ENCODE measurements at regions not wholly inside any gene's neighbourhood (a gene's known extent, or its start where the extent isn't known, plus 50 kb on each side); places are given as distances from the start of the nearest gene placed in this dataset.

DNA sequence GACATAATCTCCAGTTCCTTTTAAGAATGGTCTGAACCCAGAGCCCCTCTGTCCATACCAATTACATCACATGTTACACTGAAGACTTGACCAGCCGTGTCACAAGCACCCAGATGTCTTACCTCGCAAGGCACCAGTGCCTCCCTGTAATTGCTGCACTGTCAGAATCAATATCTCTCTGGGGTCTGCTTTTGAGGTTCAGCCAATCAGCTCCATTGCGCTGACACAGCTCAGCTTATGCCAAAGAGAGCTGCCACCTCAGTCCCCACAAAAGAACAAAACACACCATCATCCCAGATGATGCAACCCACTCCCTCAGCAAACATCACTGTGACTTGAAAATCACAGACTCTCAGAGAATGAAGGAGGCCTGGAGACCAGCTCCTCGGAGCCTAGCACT is 82.5 kb upstream of the SORBS2 start:
- DNase-seq = no peak

DNA sequence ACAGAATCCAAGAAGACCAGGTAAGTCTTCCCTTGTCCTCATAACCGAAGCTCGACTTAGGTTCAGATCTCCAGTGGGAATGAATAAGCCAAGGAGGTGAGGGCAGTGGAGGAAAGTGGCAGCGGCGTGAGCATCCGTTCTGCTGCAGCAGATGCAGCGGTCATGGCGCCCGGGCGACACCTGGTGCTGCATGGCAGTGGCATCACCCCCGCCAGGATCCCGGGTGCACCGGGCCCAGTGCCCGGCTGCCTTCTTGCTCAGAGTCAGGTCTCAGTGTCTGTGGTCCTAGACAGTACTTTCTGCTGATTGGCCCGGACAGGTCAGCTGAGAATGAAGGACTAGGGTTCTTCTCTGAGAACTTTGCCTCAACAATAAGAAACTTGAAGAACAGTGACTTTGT is 83.4 kb upstream of the SORBS2 start:
- DNase-seq = no peak

DNA sequence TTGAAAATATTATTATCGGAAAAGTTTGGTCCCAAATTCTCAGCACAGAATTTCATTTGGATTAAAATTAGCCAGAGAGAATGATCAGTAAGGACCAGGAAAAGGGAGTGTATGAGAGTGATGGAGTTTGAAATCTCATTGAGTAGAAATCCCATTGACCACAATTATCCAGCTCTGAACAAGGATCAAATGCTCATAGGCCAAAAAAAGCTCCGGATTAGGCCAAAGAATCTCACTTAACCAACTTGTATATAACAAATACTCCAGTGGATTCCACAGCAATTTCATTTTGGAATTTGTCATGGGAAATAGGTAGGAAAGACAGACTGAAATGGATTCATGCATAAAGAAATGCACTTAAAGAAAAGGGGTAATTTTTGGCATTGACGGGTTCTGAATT is 83.9 kb upstream of the SORBS2 start:
- no peak for DNase-seq

- no peak for DNase-seq
Observed at GRCh38 chr4:185896817-185897488, 85.0 kb upstream of the SORBS2 start.

GRCh38 chr4:185898413-185898812 is 86.4 kb upstream of the SORBS2 start:
- no peak for DNase-seq

- DNase-seq = no peak
Observed at GRCh38 chr4:185899833-185900232, 87.8 kb upstream of the SORBS2 start.

DNA sequence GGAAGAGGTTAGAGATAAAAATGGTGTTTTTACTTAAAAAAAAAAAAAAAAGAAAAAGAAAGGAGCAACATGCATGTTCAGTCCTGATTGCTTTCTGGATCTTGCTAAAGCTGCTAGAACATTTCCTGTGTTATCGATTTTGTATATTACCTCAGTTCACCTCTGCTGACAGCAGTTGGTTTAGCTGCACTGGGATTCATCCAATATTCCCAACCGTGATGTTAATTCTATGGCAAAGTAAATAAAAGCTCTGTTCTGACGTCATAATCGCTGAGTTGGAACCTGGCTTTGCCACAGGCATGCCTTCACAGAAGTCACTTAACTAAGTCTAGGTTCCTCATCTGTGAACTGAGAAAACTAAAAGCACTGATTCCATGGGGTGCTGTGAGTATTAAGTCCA is 90.7 kb upstream of the SORBS2 start:
- no peak for DNase-seq

- DNase-seq = no peak
Observed at GRCh38 chr4:185903205-185903604, 91.2 kb upstream of the SORBS2 start.

- DNase-seq = no peak
Observed at GRCh38 chr4:185904381-185904780, 92.4 kb upstream of the SORBS2 start.

GRCh38 chr4:185909972-185910371 is 98.0 kb upstream of the SORBS2 start:
- no peak for DNase-seq

DNA sequence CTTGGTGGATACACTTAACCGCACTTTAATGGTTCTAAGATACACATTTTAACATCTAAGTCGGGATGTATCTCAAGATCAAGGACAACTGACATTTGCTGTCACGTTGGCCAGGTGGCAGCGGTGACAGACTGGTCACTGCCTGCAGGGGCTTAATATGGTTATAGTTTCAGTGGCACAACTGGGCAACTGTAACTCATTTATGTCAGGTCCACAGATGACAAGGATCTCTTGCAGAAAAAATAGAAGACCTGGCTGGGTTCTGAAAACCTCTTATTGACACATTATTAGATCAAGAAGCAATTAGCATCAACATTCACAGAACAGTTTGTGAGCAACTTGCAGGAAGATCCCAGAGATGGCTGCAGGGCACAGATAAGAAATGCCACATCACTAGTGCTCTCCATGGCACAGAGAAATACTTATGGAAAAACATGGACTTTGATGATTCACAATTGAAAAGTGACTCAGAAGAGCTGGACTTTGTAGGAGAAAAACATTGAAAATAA is 99.6 kb upstream of the SORBS2 start:
- DNase-seq = no peak

DNA sequence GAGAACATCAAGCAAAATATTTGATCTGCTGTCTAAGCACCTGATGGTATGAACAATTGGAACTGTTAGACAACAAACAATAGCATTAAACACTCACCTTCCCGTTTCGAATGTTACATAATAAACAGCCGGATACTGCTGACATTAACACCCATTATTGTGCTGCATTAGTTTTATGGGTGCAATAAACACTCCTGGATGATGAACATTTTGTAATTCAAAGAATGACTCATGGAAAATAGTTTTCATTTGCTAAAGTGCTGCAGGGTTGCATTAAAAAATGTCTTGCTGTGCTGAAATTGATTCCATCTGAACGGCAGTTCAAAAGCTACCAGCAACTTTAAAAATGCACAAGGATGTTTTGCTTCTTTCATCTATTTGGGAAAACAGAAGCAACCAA is 100.8 kb upstream of the SORBS2 start:
- DNase-seq = no peak

DNA sequence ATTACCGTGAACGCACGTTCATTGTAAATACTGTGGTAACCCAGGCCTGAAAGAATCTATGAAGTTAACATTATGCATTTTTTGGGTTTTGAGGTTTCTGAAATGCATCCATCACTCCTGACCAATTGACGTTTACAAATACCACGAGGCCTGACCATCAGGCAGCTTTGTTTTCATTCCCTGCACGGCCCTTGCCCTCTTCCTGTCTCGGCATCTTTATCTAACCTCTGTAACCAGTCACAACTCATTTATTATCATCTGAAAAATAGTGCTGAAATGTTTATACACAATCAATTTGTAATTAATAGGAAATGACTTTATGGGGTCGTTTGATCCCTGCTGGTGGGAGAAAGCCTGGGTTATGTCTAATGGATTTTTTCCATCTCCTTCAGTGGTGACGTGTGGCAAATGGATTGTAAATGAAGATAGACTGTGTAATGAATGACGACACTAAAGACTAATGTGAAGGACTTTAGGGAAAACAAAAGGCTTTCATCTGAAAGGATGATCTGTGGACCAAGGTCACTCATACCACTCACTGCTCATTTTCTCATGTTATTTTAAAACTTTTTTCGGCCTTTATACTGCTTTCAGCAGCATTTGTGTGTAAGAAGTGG is 102.7 kb upstream of the SORBS2 start:
- DNase-seq = no peak

GRCh38 chr4:185915271-185915670 is 103.3 kb upstream of the SORBS2 start:
- DNase-seq = no peak

DNA sequence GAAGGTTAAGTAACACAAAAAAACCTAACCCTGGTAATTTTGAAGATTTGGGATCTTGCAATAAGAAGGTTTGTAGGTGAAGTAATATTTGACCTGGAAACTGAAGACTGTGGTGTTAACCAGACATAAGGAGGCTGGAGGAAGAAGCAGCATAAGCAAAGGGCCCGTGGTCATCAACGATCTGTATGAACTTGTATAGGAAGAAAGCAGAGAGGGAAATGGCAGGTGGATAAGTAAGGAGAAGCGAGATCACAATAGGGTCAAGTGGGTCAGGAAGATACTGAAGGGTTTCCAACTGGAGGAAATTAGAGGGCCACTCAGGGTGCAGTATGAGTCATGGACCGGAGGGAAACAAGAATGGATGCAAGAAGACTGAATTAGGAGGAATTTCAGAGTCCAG is 103.8 kb upstream of the SORBS2 start:
- DNase-seq = no peak

DNA sequence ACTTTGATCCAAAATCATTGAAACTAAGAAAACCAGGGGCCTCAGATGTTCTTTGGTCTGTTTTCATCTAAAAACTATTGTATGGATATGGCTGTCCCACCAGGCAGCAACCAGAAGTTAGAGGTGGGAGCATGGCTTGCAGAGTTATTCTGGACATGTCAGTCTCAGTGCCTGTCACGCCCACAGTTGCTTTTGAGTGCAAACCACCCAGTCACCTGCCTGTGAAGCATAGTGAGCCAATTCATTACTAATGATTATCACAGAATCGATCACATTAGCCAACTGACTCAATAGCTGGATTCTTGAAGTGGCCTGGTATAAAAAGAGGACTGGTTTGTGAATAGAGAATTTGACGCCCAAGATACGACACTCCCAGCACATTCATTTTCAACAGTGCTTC is 104.2 kb upstream of the SORBS2 start:
- DNase-seq = no peak

DNA sequence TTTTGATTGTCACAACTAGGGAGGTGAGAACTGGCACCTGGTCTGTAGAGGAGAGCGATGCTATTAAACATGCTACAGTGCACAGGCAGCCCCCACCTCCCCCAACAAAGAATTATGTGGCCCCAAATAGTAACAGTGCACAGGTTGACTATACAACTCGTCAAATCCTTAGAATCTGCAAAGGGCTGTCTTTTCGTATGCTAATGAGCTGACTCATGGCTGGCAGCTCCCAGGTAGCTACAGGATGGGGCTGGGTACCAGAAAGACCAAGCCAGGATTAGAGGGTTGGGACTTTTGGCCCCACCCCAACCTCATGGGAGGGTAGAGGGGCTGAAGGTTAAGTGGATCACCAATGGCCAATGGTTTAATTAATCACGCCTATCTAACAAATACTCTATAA is 104.7 kb upstream of the SORBS2 start:
- no peak for DNase-seq

- no peak for DNase-seq
Observed at GRCh38 chr4:185919107-185919506, 107.1 kb upstream of the SORBS2 start.

- no peak for DNase-seq
Observed at GRCh38 chr4:185920171-185920570, 108.2 kb upstream of the SORBS2 start.

DNA sequence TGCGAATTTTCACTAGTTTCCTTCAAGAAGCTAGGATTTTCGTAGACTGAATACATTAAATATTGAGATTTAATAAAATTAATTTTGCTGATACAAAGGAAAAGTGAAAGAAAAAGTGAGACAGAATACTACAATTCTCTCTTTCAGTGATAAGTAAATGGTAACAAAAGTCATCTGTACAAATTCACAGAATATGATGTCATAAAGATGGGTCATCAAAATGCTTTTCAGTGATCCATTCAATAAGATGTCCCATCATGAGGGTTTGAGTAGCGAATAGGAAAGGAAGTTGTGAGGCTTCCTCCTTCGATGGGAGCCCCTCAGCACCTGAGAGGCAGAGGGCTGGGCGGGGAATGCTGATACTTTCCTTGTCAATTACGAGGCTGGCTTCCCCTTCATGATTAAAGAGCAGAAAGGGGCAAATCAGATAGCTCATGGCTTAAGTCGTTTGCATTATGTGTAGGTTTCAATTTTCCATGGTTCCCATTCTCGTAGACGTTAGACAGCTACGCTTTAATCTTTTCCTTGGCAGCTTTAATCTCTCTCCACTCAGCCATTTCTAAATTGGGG is 108.8 kb upstream of the SORBS2 start:
- DNase-seq = peak in 1 of 2 experiments; percentile 63

DNA sequence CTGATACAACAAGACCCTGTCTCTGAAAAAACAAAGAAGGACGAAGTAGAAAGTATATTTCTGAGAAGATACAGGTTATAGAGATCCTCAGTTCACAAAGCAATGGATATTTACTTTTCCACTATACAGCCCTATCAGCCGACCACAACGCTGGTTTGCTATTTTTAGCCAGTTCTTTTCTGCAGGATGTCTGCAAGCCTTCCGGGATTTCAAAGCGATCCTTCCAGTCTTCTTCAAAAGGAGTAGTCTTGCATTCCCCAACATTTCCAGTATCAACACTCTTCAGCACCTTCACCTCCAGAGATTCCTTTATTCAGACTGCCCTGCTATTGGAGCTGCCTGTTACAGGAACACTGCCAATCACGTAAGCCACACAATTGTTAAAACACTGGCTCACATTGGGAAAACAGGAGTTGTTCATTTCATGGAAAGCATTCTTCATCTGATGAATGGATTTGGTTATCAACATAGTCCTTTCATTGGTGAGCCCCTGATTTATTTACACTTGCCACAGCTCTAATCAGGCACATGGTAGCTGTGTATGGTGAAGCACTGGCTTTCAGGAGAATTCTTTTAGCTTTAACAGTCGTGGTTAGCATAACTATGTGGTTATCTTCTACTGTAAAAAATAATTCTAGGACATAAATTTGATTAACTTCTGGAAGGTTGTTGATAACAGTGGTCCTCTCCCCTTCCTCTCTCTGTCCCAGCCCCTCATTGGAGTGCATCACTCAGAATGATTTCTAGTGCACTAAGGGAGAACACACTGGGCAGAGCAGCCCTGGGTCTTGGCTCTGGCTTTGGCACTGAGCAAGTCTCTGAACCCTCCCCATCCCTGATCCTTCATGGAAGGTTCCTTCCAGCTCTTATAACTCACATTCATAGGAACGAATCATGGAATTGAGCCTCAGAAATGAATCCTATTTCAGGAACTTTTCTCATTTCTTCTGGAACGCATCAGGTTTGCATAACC is 109.9 kb upstream of the SORBS2 start:
- no peak for DNase-seq

DNA sequence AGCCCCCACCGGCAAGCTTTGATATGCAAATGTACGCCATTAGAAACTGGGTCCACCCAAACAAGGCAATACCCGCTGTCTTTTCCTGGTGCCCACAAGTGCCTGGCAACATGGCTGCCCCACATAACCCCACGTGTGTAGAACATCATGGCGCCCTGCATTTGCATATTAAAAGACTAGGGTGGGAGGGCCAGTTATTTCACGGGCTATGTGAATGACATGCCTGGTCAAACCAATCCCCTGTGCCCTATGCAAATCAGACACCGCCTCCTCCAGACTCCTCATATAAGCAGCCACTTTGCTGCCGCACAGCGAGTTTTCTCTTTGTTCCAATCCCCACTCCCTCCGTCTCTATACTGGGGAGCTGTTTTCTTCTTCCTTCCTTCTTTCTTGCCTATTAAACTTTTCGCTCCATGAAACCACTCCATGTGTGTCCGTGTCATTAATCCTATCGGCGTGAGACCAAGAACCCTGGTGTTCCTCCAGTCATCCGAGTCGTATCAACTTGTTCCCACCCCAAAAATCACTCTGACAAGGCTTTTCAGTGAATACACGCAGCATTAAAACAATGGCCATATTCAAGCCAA is 112.6 kb upstream of the SORBS2 start:
- no peak for DNase-seq

DNA sequence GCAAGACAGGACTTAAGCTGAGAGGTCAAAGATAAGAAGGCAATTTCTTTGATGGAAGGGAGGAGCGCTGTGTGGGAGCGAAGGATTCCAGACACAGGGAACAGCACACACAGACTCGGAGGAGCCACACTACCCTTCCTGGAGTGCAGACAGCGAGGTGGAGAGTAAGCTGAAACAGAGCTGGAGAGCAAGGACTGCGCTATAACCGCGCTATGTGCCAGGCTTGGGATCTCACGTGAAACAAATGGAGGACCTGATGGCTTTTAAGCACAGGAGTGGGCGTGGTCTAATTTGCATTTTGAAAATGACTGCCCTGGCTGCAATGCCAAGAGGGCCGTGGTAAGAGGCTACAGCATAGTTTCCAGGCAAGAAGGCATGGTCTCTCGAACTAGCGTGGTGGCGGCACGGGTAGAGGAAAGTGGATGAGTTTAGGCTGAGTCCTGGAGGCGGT is 113.9 kb upstream of the SORBS2 start:
- no peak for DNase-seq
